Stimulated activated CD8-positive, alpha-beta memory T cell treated with anti-CD3 and anti-CD28 coated beads, Interleukin-12 subunit alpha, Interleukin-12 subunit beta, amount 100 ng/mL, for 4 hours (primary cell): ENCODE measurements at regions not wholly inside any gene's neighbourhood (a gene's known extent, or its start where the extent isn't known, plus 50 kb on each side); places are given as distances from the start of the nearest gene placed in this dataset.

Experiments used
- DNase-seq: peaks from one replicate; pipeline ENCODE4 v3.0.0-alpha.2; 2020; ENCODE audit warnings: low read depth

DNA sequence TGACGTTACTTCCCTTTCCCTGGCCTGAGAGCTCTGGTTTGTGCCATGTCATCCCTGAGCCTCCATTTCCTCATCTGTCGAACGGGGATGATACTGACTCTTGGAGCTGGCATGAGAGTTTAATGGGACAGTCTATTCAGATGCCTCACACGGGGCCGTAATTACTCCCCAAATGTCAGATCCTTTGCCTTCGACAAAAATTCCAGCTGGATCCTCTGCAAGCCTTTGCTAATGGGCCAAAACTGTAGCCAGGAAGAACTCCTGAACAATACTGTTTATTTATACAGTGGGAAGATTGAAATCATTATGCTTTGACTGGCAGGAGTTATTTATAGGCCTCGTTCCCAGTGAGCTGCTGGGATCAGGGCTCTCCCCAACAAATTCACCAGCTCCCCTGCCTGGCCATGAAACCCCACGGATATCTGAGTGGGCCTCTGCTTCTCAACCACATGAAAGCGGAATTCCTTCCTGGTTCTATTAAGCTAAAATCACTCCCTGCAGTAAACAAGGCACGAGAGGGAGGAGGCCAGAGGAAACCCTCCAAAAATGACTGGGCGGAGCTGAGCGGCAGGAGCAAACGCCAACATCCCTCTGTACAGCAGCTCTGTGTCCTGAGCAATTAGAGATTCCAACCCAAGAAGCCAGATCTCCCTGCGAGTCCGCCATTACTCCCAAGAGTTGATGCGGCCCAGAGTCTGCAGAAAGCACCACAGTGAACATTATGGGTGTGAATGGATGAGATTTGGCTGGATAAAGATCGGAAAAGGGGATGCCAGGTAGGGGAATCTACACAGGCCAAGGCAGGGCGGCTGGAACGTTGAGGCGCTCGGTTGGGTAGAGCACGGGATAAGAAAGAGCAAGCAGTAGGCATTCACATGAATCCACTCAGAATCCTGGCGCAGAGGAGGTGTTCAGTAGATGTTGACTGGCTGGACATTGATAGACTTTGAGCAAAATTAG, 326.1 kb downstream of the BCL11B start:
- DNase-seq = no peak

DNA sequence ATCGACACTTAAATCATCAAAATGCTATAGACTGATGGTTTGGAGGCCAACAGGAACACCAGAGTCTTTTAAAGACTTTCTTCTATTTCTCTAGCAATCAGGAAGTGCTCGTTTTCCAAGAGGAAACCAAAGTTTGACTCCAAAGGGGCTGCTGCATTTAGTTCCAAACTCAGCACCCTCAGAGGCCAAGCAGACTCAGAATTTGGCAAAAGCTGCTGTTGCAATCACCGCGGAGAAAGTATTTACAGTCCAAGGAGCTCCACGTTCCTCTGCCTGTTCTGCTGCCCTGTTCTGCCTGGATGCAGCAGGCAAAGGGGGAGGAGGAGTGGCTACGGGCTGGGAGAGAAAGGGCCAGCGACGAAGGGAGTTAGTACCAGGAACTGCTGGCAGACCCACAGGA, 325.1 kb downstream of the BCL11B start:
- DNase-seq = no peak

DNA sequence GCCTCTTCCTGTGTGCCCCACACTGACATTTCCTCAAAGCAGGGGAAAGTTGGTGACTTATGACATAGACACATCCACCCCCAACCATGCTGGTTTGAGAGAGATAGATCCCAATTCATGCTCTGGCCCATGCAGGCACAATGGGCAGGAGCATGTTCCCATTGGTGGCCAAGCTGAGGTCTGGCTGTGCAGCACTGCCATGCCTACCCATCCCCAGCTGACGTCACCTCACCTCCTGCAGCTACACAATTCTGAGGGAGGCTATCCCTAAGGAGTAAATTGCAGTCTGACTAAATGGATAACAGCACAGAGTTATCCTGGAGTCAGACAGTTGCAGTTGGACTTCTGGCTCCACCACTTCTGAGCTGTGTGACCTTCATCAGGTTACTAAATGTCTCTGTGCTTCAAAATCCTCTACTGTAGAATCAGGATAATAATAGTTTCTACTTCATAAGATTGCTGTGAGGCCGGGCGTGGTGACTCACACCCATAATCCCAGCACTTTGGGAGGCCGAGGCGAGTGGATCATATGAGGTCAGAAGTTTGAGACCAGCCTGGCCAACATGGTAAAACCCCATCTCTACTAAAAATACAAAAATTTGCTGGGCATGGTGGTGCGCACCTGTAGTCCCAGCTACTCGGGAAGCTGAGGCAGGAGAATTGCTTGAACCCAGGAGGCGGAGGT, 323.9 kb downstream of the BCL11B start:
- no peak for DNase-seq

DNA sequence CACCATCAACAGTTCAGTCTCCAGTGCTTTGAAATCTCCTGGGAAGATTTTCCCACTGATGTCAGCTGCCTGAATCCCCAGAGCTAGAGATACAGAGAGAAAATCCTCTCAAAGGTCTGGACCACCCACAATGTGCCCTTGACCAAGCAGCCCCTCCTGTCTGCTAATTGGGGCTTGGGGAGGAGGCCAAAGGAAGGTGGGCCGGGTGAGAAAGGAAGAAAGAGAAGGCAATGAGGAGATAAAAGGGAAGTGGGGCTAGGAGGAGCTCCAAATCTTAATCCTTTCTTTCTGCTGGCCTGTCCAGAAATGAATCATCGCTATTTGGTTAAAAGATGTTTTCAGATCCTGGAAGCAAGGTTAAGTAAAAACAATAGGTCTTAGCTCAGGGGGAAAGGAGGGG, 322.9 kb downstream of the BCL11B start:
- no peak for DNase-seq

DNA sequence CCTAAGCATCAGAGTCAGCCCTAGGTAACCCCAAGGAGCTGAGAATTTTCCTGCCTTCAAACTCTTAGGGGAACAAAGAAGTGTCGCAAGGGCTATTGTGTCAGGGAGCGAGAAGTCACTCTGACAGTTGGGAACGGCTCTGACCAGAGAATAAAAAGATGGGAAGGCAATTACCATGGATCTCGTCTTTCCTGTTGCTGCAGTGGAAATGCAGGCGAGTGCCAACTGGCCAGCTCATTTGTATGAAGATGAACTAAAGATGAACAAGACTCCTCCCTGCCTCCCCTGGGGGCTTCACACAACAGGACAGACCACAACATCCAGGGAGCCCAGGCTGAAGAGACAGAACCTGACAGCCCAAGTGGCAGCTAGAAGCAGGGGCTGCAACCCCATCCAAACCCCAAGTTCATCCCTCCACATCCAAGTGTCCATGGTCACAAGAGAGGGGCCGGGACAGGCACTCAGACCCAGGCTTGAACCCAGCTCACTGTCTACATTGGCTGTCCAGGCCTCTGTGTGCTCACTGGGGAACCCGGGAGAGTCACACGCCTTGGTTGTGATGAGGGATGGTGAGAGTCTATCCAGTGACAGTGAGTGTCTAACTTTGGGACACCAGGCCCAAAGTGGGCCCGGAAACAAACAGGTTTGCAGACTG, 322.4 kb downstream of the BCL11B start:
- no peak for DNase-seq

DNA sequence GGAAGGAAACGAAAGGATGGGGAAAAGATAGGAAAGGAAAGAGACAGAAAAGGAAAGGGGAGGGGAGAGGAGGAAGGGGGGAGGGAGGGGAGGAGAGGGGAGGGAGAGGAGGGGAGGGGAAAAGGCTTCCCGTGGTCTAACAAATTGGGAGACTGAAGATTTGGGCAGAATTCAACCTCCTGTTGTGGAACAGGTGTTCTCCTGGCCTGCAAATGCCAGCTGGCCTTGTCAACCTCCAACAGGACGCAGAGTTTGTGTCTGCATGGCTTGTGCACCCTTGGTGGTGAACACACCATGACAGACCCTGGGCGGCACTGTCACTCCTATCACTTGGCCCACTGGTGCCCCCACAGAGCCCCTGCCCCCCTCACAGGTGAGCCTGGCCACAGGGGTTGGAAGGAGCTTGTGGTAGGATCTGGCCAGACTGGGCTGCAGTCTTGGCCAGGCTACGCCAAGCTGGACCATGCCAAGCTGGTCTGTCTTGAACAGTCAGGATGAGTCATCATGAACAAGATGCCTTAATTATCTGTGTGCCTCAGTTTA, 321.6 kb downstream of the BCL11B start:
- no peak for DNase-seq

DNA sequence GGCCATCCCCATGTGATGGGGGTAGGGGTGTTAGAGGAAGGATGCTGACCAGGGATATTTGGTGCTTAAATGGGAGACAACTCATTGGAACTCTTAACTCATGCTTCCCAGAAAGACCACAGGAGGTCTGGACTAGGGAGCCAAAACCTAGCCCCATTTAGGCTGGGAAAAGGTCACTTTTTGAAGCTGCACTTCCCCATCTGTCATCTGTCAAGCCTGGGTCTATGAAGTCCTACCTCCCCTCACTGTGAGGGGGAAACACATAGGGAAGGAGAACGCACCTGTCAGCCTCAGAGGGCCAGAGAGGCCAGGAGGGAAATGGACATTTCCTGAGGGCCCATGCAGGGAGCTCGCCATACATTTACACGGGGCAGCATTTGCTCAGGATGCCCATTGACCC, 321.0 kb downstream of the BCL11B start:
- DNase-seq = no peak

DNA sequence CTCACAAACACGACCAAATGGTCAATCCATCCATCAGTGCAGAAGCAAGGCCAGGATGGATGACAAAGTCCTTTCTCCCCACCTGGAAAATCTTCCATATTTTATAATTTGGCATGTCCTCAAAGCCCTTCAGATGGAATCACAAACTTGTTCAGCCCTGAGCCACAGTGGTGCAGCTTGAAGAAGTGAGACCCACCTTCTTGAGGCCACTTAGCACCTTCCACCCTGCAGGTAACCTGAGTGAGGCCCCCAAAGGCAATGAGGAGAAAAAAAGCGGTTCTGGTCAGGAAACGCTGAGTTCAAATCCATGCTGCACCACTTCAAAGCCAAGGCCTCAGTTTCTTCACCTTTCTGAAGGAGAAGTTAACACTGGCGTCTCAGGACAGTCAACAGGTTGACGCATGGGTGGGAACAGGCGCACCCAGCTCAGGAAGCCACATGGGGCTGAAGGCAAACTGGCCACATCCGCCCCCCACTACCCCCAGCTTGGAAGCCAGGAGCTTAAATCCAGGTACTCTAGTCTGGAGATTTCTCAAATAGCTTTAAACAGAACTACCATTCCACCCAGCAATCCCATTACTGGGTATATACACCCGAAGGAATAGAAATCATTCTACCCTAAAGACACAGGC, 320.4 kb downstream of the BCL11B start:
- no peak for DNase-seq

DNA sequence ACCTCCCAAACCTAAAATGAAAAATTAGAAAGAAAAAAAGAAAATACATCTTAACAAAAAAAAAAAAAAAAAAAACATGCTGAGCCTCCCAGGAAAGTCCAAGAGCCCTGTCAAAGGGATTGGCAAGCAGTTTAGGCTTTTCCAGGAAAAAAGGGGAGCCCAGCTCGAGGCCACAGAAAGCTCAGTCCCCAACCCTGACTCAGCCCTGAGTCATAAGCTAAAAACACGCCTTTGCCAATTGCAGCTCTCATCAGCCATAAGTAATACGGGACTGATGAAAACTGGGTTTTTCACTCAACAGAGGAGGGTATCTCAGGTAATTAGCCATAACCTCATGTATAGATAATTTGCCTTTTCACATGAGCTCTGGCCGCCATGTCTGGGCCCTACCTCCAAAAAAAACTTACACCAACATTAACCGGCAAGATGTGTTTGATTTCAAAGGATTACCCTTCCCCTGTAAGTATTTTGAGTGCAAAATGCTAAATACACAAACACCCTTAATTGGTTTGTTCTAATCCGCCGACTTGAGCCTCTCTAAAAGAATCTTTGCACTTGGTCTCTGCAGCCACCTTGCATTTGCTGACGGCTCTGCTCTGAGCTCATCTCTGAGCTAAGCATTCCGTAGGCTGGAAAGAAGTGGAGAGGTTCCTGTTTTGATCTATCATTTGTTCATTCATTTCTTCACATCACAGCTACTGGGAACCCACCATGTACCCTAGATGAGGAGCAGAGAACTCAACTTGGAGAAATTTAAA, 319.2 kb downstream of the BCL11B start:
- no peak for DNase-seq

DNA sequence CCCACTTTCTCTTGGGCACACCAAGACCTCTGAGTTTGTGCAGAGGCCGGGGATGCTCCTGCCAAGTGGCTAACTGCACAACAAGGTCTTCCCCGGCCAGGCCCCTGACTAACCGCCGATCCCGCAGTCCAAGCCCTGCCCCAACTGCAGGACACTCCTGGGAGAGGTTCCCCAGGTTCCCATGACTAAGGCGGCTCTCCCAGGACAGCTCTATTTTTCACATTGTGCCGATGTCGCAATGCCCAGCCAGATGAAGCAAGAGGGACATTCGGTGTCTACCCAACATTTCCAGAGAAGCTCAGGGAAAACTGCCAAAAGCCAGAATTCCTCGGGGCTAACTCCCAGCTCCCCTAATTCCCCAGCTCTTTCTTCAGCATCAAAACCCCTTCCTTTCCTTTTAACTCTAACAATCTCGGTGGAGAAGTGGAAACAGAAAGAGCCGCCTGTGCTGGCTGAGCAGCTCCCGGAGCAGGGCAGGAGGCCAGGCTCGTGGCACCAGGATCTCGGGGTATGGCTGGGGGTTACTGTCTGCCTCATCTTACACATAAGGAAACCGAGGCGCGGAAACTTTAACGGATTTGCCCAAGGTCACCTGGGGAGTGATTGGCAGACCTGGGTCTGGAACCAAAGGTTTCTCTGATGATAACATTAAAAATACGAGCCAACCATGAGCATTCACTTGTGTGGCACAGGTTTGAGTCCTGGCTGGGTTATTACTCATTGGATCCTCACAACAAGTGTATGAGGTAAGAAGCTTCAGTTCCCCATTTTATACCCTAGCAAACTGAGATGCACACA, 318.2 kb downstream of the BCL11B start:
- DNase-seq = no peak

DNA sequence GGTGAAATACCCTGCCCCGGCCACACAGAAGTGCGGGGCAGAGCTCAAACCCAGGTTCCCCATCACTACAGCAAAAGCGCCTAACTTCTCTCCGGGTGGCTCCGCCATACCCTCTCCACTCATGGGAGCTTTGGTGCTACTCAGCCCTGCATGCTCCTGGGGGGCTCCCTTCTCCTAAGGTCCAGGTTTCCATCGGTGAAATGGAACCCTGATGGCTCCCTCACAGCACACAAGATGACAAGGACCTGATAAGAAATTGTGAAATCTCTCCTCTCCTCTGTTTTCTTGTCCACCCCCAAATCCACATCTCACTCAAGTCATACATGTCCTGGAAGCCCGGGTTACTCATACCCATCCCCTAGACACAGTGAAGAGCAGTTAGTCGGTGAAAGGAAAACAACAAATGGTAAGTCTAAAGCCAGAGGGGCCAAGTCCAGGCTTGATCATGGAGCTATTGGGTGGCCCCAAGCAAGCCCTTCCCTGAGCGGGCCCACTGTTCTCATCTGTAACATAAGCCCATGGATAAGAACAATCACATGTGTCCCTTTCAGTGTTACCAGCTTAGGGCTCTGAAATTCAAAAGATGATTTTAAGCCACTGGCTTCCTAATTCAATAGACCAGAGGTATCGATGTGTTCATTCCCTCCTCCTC, 317.5 kb downstream of the BCL11B start:
- DNase-seq = no peak

DNA sequence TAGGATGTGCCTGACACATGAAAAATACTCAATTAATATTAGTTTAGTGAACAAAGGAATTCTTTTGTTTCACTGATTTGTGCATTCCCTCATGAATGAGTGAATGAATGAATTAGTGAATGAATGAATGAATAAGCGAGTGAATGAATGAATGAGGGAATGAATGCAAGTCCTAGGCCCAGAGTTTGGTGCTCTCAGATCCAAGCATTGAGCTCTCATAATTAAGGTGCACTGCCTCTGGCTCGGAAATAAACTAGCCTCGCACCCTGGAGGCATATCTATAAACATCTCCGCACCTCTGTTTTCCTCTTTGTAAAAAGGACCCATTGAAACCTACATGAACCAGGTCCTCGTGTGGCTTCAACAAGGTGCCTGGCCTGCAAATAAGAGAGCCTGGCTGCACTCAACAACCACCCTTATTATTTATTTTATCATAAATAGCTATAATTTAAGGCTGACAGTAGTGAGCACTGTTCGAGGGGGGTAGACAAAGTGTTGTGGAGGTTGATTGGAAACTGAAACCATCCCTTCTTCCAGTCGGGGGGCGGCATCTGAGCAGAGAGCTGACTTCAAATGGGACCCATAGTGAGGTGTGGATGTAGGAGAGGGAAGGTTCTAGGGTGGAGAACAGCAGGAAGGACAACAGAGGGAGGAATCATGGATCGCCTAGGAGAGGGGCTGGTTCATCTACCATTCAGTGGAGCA, 316.8 kb downstream of the BCL11B start:
- DNase-seq = no peak

DNA sequence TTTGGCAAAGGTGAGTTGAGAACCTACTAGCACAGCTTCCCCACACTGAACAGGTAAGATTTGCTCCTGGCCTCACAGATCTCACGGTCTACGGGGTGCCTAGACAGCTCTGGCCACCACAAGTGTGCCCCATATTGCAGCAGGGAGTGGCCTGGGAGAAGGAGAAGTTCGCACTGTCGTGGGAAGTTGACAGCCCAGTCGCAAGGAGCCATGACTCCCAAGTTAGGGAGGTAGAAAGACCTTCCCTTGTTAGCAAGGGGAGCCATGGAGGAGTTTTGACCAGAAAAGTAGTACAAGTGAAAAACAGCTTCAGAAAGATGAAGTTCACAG, 316.3 kb downstream of the BCL11B start:
- no peak for DNase-seq

DNA sequence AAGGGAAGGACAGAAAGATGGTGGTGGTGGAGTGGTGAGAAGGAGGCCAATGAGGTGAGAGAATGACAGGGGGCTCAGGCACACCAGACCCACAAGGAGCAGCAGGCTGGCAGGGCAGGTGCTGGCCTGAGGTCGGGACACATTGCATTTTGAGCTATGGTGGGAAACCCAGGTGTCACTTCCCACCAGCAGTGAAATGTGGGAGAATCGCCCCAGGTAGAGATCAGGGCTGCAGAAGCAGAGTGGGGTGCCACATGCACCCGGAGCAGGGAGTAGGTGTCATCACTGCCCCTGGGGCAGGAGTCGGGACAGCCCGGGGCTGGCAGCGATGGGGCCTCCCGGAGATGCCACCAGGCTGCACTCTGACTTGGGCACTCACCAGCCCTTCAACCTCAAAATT, 315.8 kb downstream of the BCL11B start:
- DNase-seq = no peak

DNA sequence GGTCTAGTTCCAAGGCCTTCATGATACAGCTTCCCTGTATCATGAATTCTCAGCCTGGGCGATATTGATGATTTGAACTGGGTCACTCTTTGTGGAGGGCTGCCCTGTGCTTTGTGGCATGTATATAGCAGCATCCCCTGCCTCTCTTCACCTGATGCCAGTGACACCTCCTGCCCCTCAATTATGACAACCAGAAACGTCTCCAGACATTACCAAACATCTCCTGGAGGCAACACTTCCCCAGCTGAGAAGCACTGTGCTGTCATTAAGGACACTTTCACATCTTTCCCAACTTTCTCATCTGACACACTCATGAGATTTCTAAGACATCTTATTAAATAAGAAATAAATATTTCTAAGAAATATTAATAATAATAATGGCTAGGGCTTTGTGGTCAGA, 315.3 kb downstream of the BCL11B start:
- no peak for DNase-seq

DNA sequence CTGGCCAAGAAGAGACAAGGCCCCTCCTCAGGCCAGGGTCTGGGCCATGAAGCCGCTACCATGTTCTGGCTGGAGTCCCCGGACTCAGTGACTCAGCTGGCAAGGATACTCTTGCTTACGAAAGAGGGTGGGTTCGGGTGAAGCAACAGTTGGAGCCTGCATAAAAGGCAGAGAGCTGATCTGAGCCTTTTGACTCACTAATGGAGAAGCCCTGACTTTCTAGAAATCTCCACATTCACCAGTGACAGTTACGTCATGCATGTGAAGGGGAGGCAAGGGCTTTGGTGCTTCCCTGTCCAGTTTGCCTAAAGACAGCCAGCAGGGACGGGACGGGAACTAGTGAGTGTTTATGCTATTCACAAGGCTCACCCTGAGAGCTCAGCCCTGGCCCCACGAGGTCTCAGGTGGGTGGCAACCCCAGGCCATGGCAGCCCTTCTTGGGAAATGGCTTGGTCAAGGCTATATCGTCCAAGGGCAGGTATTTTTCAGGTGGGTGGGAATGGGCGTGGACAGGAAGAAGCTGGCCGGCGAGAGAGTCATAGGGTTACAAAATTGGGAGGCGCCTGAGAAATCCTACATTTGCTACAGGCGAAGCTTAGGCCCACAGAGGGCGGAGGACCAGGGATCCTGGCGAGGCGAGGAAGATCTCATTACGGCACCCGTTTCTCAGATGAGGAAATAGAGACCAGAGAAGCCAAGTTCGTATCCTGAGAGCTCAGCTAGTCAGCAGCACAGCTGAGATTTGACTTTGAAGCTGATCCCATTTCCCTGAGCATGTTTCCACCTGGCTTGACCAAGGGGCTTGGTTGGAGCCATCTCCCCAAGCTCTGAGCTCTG, 314.6 kb downstream of the BCL11B start:
- DNase-seq = no peak

DNA sequence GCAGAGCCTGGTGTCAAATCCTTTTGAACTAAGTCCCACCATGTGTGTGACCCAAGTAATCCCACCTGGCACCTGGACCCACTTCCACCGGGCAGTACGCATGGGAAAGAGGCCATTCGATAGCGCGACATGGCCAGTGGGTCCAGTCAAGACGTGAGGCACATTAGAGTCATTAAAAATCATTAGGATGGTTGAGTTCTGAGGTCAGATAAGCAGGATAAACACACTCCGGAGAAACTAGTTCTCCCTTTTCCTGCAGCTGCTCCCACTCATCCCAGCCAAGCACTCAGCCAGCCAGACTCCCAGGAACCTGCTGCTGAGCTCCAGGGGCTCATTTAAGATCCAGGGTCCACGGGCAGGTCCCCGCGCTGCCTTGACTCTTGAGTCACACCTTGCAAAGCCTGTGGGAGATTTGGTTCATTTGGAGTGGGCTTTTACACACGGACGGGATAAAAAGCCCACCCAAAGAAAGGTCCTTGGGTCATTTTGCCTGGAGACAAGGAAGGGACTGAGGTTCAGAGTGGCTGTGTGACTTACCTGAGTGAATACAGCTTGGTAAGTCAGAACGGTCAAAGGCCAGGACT, 313.9 kb downstream of the BCL11B start:
- DNase-seq = no peak

DNA sequence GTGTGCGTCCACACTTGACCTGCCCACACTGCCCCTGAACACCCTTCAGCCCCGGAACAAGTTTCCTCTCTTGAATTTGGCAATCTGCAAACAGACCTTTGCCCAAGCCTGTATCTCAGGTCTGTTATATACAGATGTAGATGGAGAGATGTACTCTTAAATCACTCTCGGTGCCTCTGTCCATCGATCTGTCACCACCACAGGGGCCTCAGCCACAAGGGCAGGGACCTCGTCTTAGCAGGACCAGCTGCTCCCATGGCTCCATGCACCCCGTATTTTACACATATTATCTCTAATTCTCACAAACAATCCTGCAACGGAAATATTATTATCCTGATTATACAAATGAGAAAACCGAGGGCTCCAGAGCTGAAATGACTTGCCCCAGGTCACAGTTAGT, 313.4 kb downstream of the BCL11B start:
- DNase-seq = no peak
